IPS-NIHi7 (cell line): ENCODE measurements at regions not wholly inside any gene's neighbourhood (a gene's known extent, or its start where the extent isn't known, plus 50 kb on each side); places are given as distances from the start of the nearest gene placed in this dataset.
A peak's percentile ranks its signal among the peaks of the same experiment; 100 is the strongest.
"Not testable (repeated sequence)": the region's sequence is repeated elsewhere in the genome, so short reads cannot be mapped to it uniquely, and the experiment has no call there.

Experiments used
- DNase-seq: peaks from one replicate; pipeline ENCODE4 v3.0.0; 2012; ENCODE audit warnings: mixed read lengths; ENCODE audit errors: extremely low spot score

GRCh38 chr17:72556944-72557826, 436.4 kb downstream of the SOX9 start:
- DNase-seq: peak; percentile 91

DNA sequence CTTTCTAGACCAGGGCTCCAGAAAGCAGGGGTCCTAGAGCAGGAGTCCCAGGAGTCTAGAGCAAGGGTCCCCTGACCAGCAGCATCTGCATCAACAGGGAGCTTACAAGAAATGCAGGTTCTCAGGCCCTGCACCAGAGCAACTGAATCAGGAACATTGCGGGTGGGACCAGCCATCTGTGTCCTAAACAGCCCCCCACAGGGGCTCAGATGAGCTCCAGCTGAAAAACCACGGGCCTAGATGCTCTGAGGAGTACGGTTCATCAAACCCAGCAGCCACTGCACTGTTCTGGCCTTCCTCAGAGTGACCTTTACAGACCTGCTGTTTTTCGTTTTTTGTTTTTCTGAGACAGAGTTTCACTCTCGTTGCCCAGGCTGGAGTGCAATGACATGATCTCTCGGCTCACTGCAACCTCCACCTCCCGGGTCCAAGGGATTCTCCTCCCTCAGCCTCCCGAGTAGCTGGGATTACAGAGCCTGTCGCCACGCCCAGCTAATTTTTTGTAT, 438.2 kb downstream of the SOX9 start:
- no peak for DNase-seq

DNA sequence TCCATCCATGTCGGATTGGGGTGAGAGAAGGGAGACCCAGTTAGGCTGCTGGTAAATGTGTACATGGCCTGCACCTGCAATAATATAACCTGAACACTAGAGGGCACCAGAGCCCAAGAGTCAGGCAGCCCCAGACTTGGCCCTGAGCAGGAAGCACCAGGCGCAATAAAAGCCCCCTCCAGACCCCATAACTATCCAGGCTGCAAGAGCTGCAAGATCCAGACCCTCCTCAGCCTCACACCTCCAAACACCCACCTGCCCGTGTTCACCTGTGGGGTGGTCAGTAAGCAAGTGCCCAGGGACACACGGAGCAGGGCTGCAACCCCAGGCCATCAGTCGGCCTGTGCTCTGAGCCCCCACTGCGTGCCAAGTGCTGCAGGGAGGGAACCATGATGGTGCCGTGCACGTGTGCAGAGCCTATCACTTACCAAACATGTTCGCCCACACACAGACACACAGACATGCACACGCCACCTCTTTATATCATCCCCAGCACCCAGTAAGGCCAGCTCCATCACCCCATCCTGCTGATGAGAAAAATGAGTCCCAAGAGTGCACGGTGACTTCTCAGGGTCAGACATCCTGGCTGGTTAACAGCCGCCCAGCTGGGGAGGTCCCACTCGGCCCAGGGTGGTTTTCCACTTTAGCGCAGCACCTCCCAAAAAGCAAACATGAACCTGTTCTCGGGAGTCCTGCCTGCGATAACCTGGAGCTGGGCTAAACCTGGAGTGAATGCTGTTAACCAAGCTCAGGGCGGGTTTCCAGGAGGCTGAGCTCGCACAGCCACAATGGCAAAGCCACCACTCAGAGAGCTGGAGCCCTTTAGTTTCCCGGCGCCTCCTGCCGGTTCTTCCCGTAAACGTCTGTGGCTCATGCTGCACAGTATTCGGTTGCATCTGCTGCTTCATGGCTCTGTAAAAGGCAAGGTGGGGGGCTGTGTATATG, 439.8 kb downstream of the SOX9 start:
- peak; percentile 85 for DNase-seq

DNA sequence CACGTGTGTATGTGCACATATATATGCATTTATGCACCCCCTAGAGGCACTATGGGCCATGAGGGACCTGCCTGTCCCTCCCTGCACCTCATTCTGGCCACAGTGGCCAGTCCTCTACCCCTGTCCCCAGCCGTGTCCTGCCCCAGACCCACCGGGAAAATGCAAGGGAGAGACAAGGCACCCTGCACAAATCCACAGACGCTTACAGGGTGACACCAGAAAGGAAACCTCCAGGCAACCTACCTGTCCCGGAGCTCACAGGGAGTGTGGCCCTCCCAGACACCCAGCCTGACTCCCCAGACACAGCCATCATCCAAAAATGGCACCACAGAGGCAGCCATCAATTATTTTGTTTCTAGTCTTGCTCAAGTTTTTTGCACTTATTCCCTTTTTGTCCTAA, 440.4 kb downstream of the SOX9 start:
- DNase-seq: no peak

GRCh38 chr17:72561680-72562079, 440.9 kb downstream of the SOX9 start:
- DNase-seq: no peak

GRCh38 chr17:72562615-72563188, 441.9 kb downstream of the SOX9 start:
- no peak for DNase-seq

DNA sequence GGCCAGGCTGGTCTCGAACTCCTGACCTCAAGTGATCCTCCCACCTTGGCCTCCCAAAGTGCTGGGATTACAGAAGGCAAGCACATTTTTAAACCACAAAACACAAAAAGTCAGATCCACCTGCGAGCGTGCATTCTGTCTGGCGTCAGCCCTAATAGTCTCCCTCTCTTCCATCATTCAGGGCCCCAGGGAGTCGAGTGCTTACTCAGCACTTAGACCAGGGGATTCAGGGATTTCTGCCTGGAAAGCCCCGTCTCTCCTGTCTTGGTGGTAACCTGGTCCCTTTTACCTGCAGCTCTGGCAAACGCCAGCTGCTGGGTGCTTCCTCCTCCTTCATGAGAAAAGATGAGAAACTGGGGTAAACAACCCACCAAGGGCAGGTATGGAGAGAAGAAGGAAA, 443.1 kb downstream of the SOX9 start:
- DNase-seq: no peak

DNA sequence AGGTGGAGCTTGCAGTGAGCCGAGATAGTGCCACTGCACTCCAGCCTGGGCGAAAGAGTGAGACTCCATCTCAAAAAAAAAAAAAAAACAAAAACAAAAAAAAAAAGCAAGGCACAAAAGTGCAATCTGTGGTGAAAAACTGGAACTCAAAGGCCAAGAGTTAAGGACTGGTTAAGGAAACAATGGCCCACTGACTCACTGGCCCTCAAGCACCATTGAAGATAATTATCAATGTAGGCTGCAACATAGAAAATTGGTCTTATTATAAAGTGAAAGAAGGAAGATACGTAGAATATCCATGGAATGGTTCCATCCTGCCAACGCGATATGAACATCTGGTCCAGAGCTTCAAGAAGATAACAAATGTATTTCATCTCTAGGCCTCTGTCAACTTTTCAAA, 444.2 kb downstream of the SOX9 start:
- no peak for DNase-seq

DNA sequence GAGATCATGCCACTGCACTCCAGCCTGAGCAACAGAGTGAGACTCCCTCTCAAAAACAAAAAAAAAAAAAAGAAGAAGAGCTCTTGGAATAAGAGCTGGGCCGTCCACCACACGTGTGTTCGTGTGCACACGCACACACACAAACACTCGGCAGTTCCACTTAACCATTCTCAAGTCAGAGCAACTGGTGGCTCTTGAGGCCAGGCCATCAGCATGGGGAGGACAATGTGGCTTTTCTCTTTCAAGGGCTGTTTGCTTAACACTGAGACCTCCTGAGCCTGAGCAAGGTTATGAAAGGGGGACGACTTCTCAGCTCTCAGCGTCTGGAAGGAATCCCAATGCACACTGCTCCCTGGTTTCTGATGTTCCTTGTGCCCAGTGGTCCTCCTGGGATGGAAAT, 444.9 kb downstream of the SOX9 start:
- no peak for DNase-seq

- no peak for DNase-seq
Measured at GRCh38 chr17:72566671-72567484, 446.1 kb downstream of the SOX9 start.

DNA sequence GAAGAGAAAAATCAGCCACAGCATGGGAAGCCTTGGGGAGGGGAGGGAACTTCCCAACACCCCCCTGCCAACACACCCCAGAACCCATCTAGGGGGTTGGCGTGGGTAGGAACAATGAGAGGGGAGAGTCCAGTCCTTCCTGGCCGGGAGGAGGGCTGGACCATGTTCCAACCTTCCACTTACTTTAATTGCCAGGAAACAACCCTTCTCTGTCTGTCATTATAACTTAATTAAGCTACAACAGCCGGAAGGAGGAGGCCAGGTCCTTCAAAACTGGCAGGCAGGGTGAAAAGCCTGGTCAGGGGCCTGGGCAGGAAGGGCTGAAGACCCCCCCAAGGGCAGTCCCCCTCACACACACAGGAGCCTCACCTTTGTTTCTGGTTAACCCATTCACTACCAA, 447.0 kb downstream of the SOX9 start:
- no peak for DNase-seq

DNA sequence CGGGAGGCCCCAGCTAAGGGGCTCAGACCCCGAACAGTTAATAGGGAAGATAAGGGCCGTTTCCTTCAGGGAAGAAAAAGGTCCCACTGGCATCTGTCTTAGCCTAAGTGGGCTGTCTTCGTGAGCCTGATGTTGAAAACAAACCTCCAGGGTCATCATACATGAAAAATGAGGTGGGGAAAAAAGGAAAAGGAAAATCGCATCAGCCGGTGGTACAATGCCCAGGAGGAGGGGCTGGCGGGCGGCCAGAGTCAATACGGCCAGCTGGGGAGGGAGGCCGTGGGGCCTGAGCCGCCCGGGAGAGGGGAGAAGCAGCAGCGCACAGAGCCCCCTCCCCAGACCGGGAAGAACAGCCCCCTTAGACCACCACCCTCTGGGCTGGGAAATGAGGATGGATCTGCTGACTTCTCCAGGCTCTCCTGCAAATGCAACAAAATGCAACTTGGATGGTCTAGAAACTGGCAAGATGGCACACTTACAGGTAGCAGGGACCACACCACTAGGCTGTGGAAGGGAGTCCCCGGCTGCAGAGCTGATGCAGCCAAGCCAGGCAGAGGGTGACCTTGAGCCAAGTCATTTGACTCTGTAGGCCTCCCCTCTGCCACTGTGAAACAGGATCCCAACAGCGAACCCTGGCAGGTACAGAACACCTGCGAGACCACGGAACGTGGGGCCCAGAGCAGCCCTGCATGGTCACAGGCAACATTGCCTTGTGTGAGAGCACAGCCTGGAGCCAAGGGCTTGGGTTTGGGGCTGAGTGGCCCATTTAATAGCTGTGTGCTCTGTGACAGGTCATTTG, 448.5 kb downstream of the SOX9 start:
- DNase-seq: no peak

DNA sequence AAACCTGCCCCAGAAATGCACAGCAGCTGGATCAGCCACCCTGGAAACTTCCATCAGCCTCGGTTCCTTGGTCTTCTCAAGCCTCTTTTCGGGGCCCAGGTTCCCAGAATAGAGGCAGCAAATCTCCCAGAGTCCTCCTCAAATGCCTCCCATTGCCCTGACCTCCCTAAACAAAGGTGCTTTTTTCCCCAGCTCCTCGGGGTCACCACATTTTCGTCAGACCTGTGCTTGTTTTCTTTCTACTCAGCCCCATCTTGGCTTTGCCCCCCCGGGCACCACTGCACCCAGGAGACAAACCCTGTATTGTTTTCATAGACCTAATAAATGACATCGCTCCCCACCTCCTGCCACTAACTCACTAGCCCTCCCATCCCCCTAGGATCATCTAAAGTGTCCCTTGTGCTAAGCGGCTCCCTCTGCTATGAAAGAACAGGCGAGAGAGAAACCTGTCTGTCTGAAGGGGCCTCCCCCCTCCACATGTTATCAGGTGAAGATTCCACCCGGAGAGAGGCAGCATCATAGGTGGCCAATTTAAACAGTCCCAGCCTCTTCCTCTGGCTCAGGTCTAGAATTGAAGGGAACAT, 451.1 kb downstream of the SOX9 start:
- DNase-seq: no peak

DNA sequence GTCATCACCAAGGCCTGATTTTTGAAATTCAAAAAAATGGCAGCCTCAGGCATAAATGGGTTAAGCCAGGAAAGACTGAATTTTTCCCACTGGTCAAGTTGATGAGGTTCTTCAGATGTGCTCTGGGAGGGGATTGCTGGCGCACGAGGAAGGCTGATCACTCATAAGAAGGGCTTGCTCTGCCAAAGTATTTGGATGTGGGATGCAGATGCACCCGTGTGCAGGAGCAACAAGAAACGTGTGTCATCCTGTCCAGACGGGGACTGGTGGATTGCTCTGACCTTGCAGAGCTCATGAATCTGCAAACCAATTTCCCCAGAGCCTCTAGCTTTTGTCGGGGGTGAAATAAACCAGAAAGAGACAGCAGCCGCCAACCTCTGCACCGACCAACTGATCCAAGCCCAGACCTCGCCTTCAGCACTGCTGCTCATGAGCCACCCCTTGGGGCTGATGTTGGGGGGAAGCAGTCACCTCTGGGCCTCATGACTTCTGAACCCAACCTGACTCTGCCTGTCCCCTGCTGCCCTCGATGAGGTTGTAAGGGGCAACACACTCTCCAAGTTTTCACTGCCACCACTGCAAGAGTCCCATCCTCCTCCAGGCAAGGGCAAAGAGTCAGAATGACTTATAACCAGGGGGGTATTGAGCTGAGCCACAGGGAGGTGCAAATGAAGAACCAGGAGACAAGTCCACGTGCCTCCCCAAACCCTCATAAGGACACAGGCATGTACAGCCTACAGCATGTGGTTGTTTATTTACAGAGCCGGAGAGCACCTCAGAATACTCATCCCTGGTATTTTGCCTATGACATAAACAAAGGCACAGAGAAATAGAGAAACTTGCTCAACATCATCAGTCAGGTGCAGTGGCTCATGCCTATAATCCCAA, 452.0 kb downstream of the SOX9 start:
- DNase-seq: no peak

- not testable (repeated sequence) for DNase-seq
Measured at GRCh38 chr17:72573492-72573801, 452.6 kb downstream of the SOX9 start.

- no peak for DNase-seq
Measured at GRCh38 chr17:72574675-72575510, 454.1 kb downstream of the SOX9 start.

DNA sequence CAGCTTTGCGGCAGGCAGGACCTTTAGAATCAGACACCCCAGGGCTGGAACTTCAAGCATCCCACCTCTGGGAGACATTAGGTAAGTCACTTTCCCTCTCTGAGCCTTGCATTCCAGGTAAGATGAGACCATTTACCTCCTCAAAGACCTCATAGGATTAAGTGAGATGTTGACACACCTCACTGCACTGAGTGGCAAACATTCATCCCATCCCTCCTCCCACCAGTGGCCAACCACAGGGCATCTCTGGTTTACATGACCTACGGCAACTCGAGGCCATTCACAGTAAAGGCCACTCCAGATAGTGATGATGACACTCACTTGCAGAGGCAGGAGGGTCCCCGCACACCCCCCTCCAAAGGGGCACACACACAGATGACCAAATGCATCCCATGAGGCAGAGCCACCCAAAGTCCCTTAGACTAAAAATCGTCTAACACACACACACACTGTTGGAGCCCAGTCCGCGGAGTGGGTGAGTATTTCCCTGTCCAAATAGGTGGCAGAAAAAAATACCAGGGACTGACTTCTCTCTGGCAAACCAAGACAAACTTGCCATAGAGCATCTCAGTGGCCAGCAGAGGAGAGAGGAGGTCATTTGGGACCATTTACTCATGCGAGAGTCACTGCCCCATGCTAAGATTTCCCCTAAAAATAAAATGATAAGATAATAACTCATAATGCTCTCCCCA, 454.9 kb downstream of the SOX9 start:
- no peak for DNase-seq

DNA sequence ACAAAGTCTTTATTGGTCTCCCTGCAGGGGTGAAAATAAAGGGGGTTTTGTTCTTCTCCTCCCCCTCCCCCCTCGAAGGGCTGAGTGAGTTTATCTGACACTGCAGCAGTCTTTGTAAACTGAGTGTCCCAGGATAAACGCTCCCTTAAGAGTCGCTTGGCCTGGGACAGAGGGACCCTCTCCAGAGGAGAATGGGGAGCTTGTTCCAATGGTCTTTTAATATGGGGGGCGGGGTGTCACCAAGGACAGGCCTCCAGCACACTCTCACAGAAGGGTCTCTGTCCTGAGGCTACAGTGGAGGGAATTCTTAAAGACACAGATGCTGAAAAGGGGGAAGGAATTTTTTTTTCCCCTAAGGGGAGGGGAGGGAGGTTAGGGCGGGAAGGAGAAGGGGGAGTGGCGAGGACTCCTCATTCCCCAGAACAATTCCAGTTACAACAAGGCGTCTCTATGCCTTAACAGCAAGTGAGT, 455.5 kb downstream of the SOX9 start:
- peak; percentile 66 for DNase-seq
